CD14-positive monocyte (primary cell): ENCODE measurements at regions not wholly inside any gene's neighbourhood (a gene's known extent, or its start where the extent isn't known, plus 50 kb on each side); places are given as distances from the start of the nearest gene placed in this dataset.
"Not testable (repeated sequence)": the region's sequence is repeated elsewhere in the genome, so short reads cannot be mapped to it uniquely, and the experiment has no call there.

Experiments used
- DNase-seq, 3 donors: peaks; one replicate each; pipeline ENCODE4 v3.0.0-alpha.2; 2011 to 2022
- H2AFZ ChIP-seq: 2 replicates; pipeline ENCODE4 v1.6.0; 2012; ENCODE audit warnings: mild to moderate bottlenecking, low read depth, low read length, inconsistent platforms; ENCODE audit not compliant: insufficient read depth, poor library complexity, severe bottlenecking
- H3K27ac ChIP-seq, 2 donors: 1 replicate in 1 of 2; 2 replicates in 1 of 2; pipeline ENCODE4 v1.5.1; 2012 to 2013; ENCODE audit warnings: low read length in 2 of 2, control low read depth in 1 of 2, inconsistent platforms in 1 of 2, low read depth in 1 of 2, mild to moderate bottlenecking in 1 of 2
- H3K27me3 ChIP-seq, 2 donors: one replicate each; pipeline versions ENCODE4 v1.6.0 to v1.6.1; 2011 to 2013; ENCODE audit warnings: low read length in 2 of 2; ENCODE audit not compliant: control insufficient read depth in 2 of 2, insufficient read depth in 2 of 2
- H3K36me3 ChIP-seq, 2 donors: replicated peaks in 1 of 2; 1 replicate in 1 of 2; 2 replicates in 1 of 2; pipeline versions ENCODE4 v1.5.1 to v1.6.1; 2012 to 2013; ENCODE audit warnings: low read length in 2 of 2, control low read depth in 1 of 2, inconsistent platforms in 1 of 2, mild to moderate bottlenecking in 1 of 2; ENCODE audit not compliant: insufficient read depth in 2 of 2, control insufficient read depth in 1 of 2
- H3K4me1 ChIP-seq, 2 donors: 1 replicate in 1 of 2; 2 replicates in 1 of 2; pipeline versions ENCODE4 v1.5.1 to v1.6.1; 2012 to 2013; ENCODE audit warnings: low read length in 2 of 2, control low read depth in 1 of 2, inconsistent platforms in 1 of 2, mild to moderate bottlenecking in 1 of 2, moderate library complexity in 1 of 2; ENCODE audit not compliant: insufficient read depth in 2 of 2, control insufficient read depth in 1 of 2
- H3K4me2 ChIP-seq: replicated peaks from 2 replicates; pipeline ENCODE3; 2012; ENCODE audit warnings: low read length, moderate library complexity, mild to moderate bottlenecking; ENCODE audit not compliant: poor library complexity, severe bottlenecking; ENCODE audit errors: extremely low read depth
- H3K4me3 ChIP-seq, 3 experiments: fragments of 200-600 bp in 1 of 3; sonication (generic) in 1 of 3; replicated peaks in 1 of 3; 1 replicate in 2 of 3; 2 replicates in 1 of 3; pipeline ENCODE4 v1.5.1; 2011 to 2013; ENCODE audit warnings: low read length in 3 of 3, mild to moderate bottlenecking in 3 of 3, control low read depth in 2 of 3, low read depth in 2 of 3, inconsistent platforms in 1 of 3, moderate library complexity in 1 of 3
- H3K79me2 ChIP-seq: 2 replicates; pipeline ENCODE4 v1.6.0; 2012; ENCODE audit warnings: mild to moderate bottlenecking, control low read depth, inconsistent platforms, low read length, moderate library complexity; ENCODE audit not compliant: insufficient read depth
- H3K9ac ChIP-seq: 2 replicates; pipeline ENCODE4 v1.6.0; 2017; ENCODE audit warnings: low read length, mild to moderate bottlenecking; ENCODE audit not compliant: insufficient read depth, poor library complexity, severe bottlenecking
- H3K9me3 ChIP-seq, 2 donors: replicated peaks in 1 of 2; 1 replicate in 1 of 2; 2 replicates in 1 of 2; pipeline versions ENCODE4 v1.5.1 to v1.6.1; 2012 to 2013; ENCODE audit warnings: low read length in 2 of 2, control low read depth in 1 of 2; ENCODE audit not compliant: control insufficient read depth in 1 of 2, insufficient read depth in 1 of 2
- H4K20me1 ChIP-seq: 2 replicates; pipeline ENCODE4 v1.6.0; 2012; ENCODE audit warnings: mild to moderate bottlenecking, low read length, control low read depth, moderate library complexity; ENCODE audit not compliant: insufficient read depth
- H3K27ac Mint-ChIP-seq, 7 donors: one replicate each; pipeline ENCODE4 v1.8.0; 2020; ENCODE audit warnings: mild to moderate bottlenecking in 7 of 7, mixed read lengths in 7 of 7, moderate library complexity in 6 of 7, inconsistent platforms in 2 of 7
- H3K27me3 Mint-ChIP-seq, 3 donors: one replicate each; pipeline ENCODE4 v1.8.0; 2021 to 2022; ENCODE audit warnings: low read depth in 3 of 3, mild to moderate bottlenecking in 3 of 3, mixed read lengths in 3 of 3, moderate library complexity in 3 of 3, inconsistent platforms in 1 of 3
- H3K36me3 Mint-ChIP-seq, 2 donors: one replicate each; pipeline ENCODE4 v1.8.0; 2020; ENCODE audit warnings: mixed read lengths in 2 of 2, inconsistent platforms in 1 of 2, mild to moderate bottlenecking in 1 of 2
- H3K4me1 Mint-ChIP-seq: one replicate; pipeline ENCODE4 v1.8.0; 2020; ENCODE audit warnings: mild to moderate bottlenecking, mixed read lengths
- H3K4me3 Mint-ChIP-seq, 2 donors: one replicate each; pipeline ENCODE4 v1.8.0; 2020; ENCODE audit warnings: mild to moderate bottlenecking in 2 of 2, mixed read lengths in 2 of 2, moderate library complexity in 1 of 2
- H3K9me3 Mint-ChIP-seq, 7 donors: one replicate each; pipeline ENCODE4 v1.8.0; 2020 to 2022; ENCODE audit warnings: mixed read lengths in 7 of 7, mild to moderate bottlenecking in 6 of 7, moderate library complexity in 6 of 7, inconsistent platforms in 2 of 7
- WGBS: methylation state at CpG from one replicate; pipeline ENCODE4 v1.1.5; 2013; ENCODE audit warnings: missing lambda C conversion rate; ENCODE audit not compliant: insufficient coverage; 5-methylcytosine and 5-hydroxymethylcytosine counted together
- intact Hi-C, 2 donors: fragments of 100-400 bp; cut with micrococcal nuclease; formaldehyde crosslinking; loops; one replicate each; pipeline versions ENCODE4 v1.15.0 to v1.15.1; 2023

GRCh38 chr18:15071311-15071710 is 323.3 kb downstream of the ANKRD30B start:
- H3K4me1 ChIP-seq, H3K9ac ChIP-seq, H4K20me1 ChIP-seq, H3K4me3 Mint-ChIP-seq, DNase-seq, H3K27me3 Mint-ChIP-seq, H3K27ac ChIP-seq, H3K79me2 ChIP-seq, H3K27me3 ChIP-seq, H2AFZ ChIP-seq, H3K36me3 ChIP-seq, intact Hi-C loops, H3K9me3 ChIP-seq, H3K4me2 ChIP-seq, H3K9me3 Mint-ChIP-seq, H3K4me3 ChIP-seq, H3K4me1 Mint-ChIP-seq, H3K27ac Mint-ChIP-seq, H3K36me3 Mint-ChIP-seq: not testable (repeated sequence)
- WGBS, result 71% methylated on average over 1 of the region's 2 CpGs
